Gastrocnemius medialis (tissue), 4 donors: ENCODE measurements at regions not wholly inside any gene's neighbourhood (a gene's known extent, or its start where the extent isn't known, plus 50 kb on each side); places are given as distances from the start of the nearest gene placed in this dataset.

Experiments used
- POLR2A ChIP-seq, 2 donors: fragments of 450-650 bp; IDR thresholded peaks; one replicate each; pipeline ENCODE4 v1.6.1; 2017; ENCODE audit warnings: antibody characterized with exemption in 2 of 2, mild to moderate bottlenecking in 2 of 2, moderate library complexity in 2 of 2
- TF ChIP-seq, protein P1 (sequence below), 5 experiments: fragments of 450-650 bp in 3 of 5; fragments of 200-600 bp in 2 of 5; sonication (generic) in 2 of 5; IDR thresholded peaks in 4 of 5; conservative IDR thresholded peaks in 1 of 5; 1 replicate in 4 of 5; 2 replicates in 1 of 5; pipeline ENCODE4 v1.5.1; 2016 to 2019; ENCODE audit warnings: antibody characterized with exemption in 5 of 5, mild to moderate bottlenecking in 3 of 5, moderate library complexity in 3 of 5

DNA sequence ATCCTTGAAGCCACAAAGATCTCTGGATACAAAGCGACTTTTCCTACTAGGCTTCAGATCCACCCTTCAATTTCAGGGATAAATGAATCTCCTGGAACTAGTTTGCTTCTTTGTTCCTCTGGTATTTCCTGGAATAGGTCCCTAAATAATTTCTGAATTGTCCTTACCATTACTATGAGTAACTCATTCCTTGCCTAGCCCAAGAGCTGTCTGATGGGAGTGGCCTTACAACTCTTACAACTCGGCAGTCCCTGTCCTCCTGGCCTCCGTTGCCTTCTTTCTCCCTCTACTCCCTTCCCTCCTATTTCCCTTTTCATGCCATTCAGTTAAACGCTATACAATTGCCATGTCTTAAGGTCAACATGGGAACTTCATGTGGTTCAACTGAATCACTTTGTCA is 98.2 kb upstream of the FHL2 start:
- no peak for TF ChIP-seq POLR2A (IDR thresholded peaks at IDR 0.05)
- TF ChIP-seq, protein P1, sequence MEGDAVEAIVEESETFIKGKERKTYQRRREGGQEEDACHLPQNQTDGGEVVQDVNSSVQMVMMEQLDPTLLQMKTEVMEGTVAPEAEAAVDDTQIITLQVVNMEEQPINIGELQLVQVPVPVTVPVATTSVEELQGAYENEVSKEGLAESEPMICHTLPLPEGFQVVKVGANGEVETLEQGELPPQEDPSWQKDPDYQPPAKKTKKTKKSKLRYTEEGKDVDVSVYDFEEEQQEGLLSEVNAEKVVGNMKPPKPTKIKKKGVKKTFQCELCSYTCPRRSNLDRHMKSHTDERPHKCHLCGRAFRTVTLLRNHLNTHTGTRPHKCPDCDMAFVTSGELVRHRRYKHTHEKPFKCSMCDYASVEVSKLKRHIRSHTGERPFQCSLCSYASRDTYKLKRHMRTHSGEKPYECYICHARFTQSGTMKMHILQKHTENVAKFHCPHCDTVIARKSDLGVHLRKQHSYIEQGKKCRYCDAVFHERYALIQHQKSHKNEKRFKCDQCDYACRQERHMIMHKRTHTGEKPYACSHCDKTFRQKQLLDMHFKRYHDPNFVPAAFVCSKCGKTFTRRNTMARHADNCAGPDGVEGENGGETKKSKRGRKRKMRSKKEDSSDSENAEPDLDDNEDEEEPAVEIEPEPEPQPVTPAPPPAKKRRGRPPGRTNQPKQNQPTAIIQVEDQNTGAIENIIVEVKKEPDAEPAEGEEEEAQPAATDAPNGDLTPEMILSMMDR (IDR thresholded peaks at IDR 0.05 in 4 of 5, conservative IDR thresholded peaks at IDR 0.05 in 1 of 5): no peak
